ENCODE measurements at regions not wholly inside any gene's neighbourhood (a gene's known extent, or its start where the extent isn't known, plus 50 kb on each side); places are given as distances from the start of the nearest gene placed in this dataset.
"Not testable (repeated sequence)": the region's sequence is repeated elsewhere in the genome, so short reads cannot be mapped to it uniquely, and the experiment has no call there.

- peak; percentile 33 to 63 for DNase-seq
Measured at GRCh38 chr5:114789773-114790402, 379.8 kb downstream of the TRIM36 start.

DNA sequence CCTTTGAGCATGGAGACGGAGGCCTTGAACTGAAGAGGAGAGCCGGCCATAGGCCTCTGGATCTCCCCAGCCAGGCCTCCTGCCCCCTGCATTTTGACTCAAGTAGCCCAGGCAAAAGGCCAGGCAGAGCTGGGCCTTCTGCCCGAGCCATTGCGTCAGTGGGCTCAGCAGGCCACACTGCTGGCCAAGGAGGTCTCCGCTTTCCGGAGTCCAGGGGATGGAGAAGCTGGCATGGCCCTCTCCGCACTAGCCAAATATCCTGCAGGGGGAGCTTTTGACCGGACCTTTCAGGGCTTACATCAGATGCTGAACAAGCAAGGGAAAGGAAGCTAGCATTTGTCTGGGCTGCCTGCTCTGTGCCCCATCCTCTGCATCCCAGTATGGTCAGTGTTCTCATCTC lies 386.8 kb downstream of the TRIM36 start:
- DNase-seq, result no peak

GRCh38 chr5:114782177-114782576 lies 387.5 kb downstream of the TRIM36 start:
- no peak for DNase-seq

- DNase-seq, result no peak
Measured at GRCh38 chr5:114780290-114780689, 389.4 kb downstream of the TRIM36 start.

GRCh38 chr5:114744406-114744805 lies 382.5 kb downstream of the KCNN2 start:
- no peak for DNase-seq

GRCh38 chr5:114734238-114734637 lies 372.4 kb downstream of the KCNN2 start:
- no peak for DNase-seq

- DNase-seq, result no peak
Measured at GRCh38 chr5:114729986-114730385, 368.1 kb downstream of the KCNN2 start.

DNA sequence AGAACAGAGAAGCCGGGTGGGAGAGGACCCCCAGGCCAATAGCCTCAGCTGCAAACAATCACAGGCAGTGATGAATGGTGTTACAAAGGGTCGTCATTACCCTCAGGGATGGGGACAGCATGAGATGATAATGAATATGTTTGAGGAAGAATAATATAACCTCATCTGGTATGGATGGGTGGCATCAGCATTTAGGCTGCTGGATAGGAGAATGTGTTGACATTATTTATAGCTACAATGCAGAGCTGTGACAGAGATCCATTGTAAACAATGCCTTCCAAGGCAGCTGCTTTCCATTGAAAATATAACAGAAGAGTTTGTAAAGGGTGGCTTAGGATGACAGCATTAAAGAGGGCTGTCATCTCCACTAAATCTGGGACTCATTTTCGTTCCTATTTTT lies 365.5 kb downstream of the KCNN2 start:
- DNase-seq, result no peak

DNA sequence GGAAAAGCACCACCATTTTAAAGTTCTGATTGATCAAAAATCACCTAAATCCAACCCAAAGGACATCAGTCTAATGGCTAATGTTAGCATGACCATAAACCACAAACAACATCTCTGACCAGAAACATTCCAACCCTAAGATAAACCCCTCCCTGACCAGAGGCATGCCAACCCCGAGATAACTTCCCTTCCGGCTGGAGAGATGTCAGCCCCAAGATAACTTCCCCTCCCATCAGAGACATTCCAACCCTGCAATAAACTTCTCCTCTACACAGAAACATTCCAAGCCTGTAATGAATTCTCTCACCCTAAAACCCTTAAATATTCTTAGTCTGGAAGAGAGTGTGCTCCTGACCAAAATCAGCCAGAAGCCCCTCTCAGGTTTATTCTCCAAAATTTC lies 364.3 kb downstream of the KCNN2 start:
- DNase-seq, result no peak

DNA sequence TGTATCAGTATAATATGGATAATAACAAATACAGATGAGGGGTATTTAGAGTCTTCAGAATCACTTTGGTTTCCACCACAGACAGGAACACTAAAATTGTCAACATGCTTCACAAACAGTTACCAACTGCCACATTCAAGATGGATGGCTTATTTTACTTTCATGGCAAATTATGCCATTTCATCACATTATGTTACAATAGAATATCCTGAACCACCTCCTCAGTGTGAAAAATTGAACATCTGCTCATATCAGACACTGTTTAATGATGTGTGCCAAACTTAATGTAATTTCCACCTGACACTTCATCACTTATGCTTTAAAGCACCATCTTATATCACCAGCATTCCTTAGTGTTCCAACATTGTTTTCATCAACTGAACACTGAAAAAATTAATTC lies 357.4 kb downstream of the KCNN2 start:
- no peak for DNase-seq

DNA sequence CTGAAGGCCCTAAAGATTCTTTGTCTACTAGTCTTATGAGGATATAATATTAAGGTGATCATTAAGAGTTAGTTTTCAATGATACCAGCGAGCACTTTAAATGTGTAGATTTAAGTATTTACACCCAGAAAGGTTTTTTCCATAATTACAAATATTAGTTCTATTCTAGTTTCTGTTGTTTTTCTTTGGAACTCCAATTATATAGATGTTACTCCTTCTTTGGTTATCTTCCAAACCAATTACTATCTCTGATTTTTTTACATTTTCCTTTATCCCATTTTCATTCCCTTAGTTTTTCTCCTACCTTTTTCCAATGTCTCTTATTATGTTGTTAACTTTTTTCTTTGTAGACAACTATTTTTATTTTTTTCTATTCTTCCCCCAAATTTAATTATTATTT lies 355.1 kb downstream of the KCNN2 start:
- no peak for DNase-seq

DNA sequence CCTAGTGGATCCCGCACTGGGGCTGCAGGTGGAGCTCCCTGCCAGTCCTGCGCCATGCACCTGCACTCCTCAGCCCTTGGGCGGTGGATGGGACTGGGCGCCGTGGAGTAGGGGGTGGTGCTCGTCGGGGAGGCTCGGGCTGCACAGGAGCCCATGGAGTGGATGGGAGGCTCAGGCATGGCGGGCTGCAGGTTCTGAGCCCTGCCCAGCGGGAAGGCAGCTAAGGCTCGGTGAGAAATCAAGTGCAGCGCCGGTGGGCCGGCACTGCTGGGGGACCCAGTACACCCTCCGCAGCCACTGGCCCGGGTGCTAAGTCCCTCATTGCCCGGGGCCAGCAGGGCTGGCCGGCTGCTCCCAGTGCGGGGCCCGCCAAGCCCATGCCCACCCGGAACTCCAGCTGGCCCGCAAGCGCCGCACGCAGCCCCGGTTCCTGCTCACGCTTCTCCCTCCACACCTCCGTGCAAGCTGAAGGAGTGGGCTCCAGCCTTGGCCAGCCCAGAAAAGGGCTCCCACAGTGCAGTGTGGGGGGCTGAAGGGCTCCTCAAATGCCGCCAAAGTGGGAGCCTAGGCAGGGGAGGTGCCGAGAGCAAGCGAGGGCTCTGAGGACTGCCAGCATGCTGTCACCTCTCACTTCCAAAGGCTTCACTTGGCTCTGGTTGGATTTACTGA lies 342.5 kb downstream of the KCNN2 start:
- DNase-seq, result not testable (repeated sequence)

- no peak for DNase-seq
Measured at GRCh38 chr5:114702731-114703130, 340.9 kb downstream of the KCNN2 start.

DNA sequence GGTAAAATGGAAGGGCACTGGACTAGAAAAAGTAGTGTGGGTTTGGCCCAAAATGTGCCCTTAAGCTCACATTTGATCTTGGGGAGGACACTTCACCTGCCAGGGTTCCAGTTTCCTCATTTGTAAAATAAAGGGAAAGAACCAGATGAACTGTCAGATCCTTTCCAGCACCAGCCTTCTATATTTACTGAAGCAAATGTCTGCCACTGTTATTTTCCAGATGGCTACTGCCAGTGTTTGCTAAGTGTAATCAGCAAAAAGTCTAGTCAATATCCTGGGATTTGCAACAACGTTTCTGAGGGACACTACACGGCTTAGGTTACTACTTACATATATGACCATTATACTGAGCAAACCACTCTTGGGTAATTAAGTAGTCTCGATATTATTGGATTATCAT lies 340.3 kb downstream of the KCNN2 start:
- no peak for DNase-seq

GRCh38 chr5:114700823-114701222 lies 339.0 kb downstream of the KCNN2 start:
- DNase-seq, result no peak

GRCh38 chr5:114695292-114695904 lies 333.5 kb downstream of the KCNN2 start:
- no peak for DNase-seq

- DNase-seq, result no peak
Measured at GRCh38 chr5:114686356-114686755, 324.5 kb downstream of the KCNN2 start.

- no peak for DNase-seq
Measured at GRCh38 chr5:114678778-114679177, 316.9 kb downstream of the KCNN2 start.

- DNase-seq, result no peak
Measured at GRCh38 chr5:114665551-114665950, 303.7 kb downstream of the KCNN2 start.

- DNase-seq, result no peak
Measured at GRCh38 chr5:114660791-114661190, 298.9 kb downstream of the KCNN2 start.

DNA sequence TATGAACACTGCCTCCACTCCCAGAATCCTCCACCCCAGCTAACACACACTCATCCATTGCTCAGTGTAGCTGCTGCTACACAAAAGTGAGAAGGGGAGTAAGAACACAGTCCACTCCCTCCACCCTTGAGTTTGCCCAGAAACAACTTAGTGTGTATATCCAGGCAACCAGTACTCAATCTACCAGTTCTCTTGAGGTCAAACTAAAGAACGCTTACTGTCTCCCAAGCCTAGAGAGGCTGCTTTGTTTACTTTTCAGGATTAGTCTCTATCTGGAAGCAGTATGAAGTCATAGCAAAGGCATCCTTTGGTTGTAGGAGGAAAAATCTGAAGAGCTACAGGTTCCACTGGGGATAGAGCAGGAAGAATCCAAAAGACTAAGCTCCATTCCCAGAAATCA lies 296.3 kb downstream of the KCNN2 start:
- no peak for DNase-seq

DNA sequence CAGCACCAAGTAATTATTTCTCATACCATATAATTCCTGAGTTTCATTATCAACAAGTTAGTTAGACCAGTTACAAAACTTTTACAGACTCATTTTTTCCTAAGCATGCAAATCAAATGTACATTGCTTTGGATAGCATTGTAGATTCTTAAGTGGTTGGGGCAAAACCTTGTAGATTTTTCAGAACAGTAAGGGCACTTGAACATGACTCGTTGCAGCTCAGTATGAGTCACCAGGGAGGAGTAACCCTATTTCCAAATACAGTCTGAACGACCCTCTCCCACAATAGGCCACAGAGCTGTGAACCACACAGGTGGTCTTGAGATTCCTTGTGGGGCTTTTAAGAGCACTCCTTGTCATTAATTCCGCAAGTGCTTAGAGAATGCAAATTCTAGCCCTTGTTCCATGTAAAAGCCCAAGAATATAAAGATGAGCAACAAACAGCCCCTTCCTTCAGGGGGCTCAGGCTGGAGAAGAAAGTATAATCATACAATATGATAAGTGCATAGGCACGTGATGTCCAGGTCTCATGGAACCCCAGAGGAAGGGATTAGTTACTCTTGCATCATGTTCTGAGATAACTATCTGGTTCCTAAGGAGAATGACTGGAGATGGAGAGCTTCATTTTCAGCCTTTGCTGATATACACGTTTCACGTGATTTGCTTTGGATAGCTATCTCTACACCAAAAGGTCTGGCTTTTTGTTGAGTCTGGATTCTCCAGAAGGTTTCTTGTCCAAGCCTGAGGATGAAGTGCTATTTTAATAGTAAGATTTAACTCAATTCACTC lies 295.7 kb downstream of the KCNN2 start:
- DNase-seq, result no peak

DNA sequence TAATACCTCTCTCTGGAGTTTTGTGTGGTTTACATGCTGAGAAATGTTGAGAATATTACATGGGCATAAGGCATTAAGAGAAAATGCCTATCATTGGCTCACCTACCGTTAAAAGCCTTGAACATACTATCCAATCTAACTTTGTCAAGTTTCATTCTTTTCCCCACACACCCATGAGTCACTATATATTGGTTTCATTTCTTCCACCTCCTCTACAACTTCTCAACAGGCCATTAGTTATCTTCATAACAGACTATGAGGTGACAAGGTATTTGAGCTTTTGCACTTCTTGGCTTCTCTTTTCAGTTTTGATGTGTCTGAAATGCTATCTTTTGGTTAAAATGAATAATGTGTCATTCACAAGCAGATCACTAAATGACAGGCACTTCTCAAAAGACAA lies 288.0 kb downstream of the KCNN2 start:
- DNase-seq, result no peak

DNA sequence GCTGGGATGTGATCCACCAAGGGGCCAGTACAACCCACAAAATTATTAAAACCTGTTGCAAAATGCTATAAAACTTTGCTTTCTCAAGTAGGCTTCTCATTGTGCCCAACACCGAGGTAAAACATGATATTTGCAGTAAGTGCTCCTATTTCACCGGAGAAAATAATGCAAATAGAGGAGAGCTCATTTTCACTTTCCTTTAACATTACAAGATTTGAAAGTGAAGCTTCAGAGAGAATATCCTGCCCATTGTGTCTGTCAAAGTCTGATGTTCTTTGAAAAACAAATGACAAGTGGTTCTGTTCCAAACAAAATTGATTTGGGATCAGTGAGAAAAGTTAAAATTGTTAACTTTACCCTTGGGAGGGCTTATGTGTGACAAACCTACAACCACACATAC lies 287.1 kb downstream of the KCNN2 start:
- DNase-seq, result no peak

All from AML-193 (cell line).